Ectodermal cell (in vitro differentiated cells): ENCODE measurements at regions not wholly inside any gene's neighbourhood (a gene's known extent, or its start where the extent isn't known, plus 50 kb on each side); places are given as distances from the start of the nearest gene placed in this dataset.

Source experiments
- H3K27ac ChIP-seq: 2 replicates; pipeline ENCODE4 v1.7.0; 2013; ENCODE audit warnings: mild to moderate bottlenecking, low read depth, low read length; ENCODE audit not compliant: insufficient read depth, poor library complexity, severe bottlenecking
- H3K27me3 ChIP-seq: 2 replicates; pipeline ENCODE4 v1.7.0; 2013; ENCODE audit warnings: mild to moderate bottlenecking, low read length; ENCODE audit not compliant: insufficient read depth, control insufficient read depth, poor library complexity, severe bottlenecking
- H3K36me3 ChIP-seq: one replicate; pipeline ENCODE4 v1.7.0; 2013; ENCODE audit warnings: low read length; ENCODE audit not compliant: control insufficient read depth, insufficient read depth
- H3K4me1 ChIP-seq: one replicate; pipeline ENCODE4 v1.7.0; 2013; ENCODE audit warnings: low read length; ENCODE audit not compliant: control insufficient read depth, insufficient read depth
- H3K4me3 ChIP-seq: 2 replicates; pipeline ENCODE4 v1.7.0; 2013; ENCODE audit warnings: low read depth, low read length, control low read depth; ENCODE audit not compliant: insufficient read depth
- H3K9me3 ChIP-seq: 2 replicates; pipeline ENCODE4 v1.7.0; 2013; ENCODE audit warnings: mild to moderate bottlenecking, low read length, moderate library complexity; ENCODE audit not compliant: control insufficient read depth
- WGBS, 2 experiments: methylation state at CpG; one replicate each; pipeline ENCODE4 v1.1.7; 2013; ENCODE audit warnings: missing lambda C conversion rate in 2 of 2; 5-methylcytosine and 5-hydroxymethylcytosine counted together

GRCh38 chr7:81112731-81113130 lies 193.9 kb upstream of the SEMA3C start:
- WGBS, 2 experiments, result 67% methylated on average over 1 of the region's 1 CpG; no CpG with 5 or more reads in 1 of the 2 experiments

GRCh38 chr7:81111781-81112540 lies 193.1 kb upstream of the SEMA3C start:
- 93 to 97% methylated on average over 6 to 10 of the region's 11 CpGs for WGBS, 2 experiments
- no peaks in the 10 kb centered on the region for H3K4me1 ChIP-seq
- H3K27me3 ChIP-seq, result no peaks in the 10 kb centered on the region
- H3K27ac ChIP-seq, result no peak overlapping the region
- no peaks in the 10 kb centered on the region for H3K36me3 ChIP-seq
- no peak overlapping the region for H3K4me3 ChIP-seq
- no peaks in the 10 kb centered on the region for H3K9me3 ChIP-seq

More at GRCh38 chr7:81112731-81113130, 193.9 kb upstream of the SEMA3C start:
- no peak overlapping the region for H3K27ac ChIP-seq
- H3K27me3 ChIP-seq, result no peaks in the 10 kb centered on the region
- no peaks in the 10 kb centered on the region for H3K36me3 ChIP-seq
- H3K9me3 ChIP-seq, result no peaks in the 10 kb centered on the region
- no peaks in the 10 kb centered on the region for H3K4me1 ChIP-seq
- H3K4me3 ChIP-seq, result no peak overlapping the region

- Histone ChIP-seq H3K4me1 (no peaks in the 10 kb centered on the region), H3K27me3 (no peaks in the 10 kb centered on the region), H3K4me3 (no peak overlapping the region), H3K27ac (no peak overlapping the region), H3K9me3 (no peaks in the 10 kb centered on the region), H3K36me3 (no peaks in the 10 kb centered on the region)
- 90 to 94% methylated on average over 1 of the region's 1 CpG for WGBS, 2 experiments
These were observed 192.5 kb upstream of the SEMA3C start for GRCh38 chr7:81111358-81111757.

GRCh38 chr7:81110673-81111072 lies 191.8 kb upstream of the SEMA3C start:
- H3K27ac ChIP-seq, result no peak overlapping the region

GRCh38 chr7:81098213-81098612 lies 179.4 kb upstream of the SEMA3C start:
- Histone ChIP-seq H3K36me3 (no peaks in the 10 kb centered on the region), H3K4me1 (no peaks in the 10 kb centered on the region), H3K27ac (no peak overlapping the region), H3K4me3 (no peak overlapping the region), H3K9me3 (no peaks in the 10 kb centered on the region), H3K27me3 (no peaks in the 10 kb centered on the region)
- WGBS, 2 experiments, result 100% methylated on average over 2 of the region's 3 CpGs; no CpG with 5 or more reads in 1 of the 2 experiments

More at GRCh38 chr7:81110673-81111072, 191.8 kb upstream of the SEMA3C start:
- H3K9me3 ChIP-seq, result no peaks in the 10 kb centered on the region
- no peaks in the 10 kb centered on the region for H3K4me1 ChIP-seq
- H3K36me3 ChIP-seq, result no peaks in the 10 kb centered on the region
- WGBS, 2 experiments, result 93 to 94% methylated on average over 2 of the region's 2 CpGs
- no peak overlapping the region for H3K4me3 ChIP-seq
- H3K27me3 ChIP-seq, result no peaks in the 10 kb centered on the region

GRCh38 chr7:81094952-81095351 lies 176.1 kb upstream of the SEMA3C start:
- Histone ChIP-seq H3K36me3 (no peaks in the 10 kb centered on the region), H3K27me3 (no peaks in the 10 kb centered on the region), H3K4me3 (no peak overlapping the region), H3K4me1 (no peaks in the 10 kb centered on the region), H3K27ac (no peak overlapping the region), H3K9me3 (no peaks in the 10 kb centered on the region)
- 97 to 100% methylated on average over 3 of the region's 3 CpGs for WGBS, 2 experiments

GRCh38 chr7:81081616-81082015 lies 162.8 kb upstream of the SEMA3C start:
- Histone ChIP-seq H3K4me1 (no peaks in the 10 kb centered on the region), H3K27me3 (no peaks in the 10 kb centered on the region), H3K36me3 (no peaks in the 10 kb centered on the region), H3K9me3 (no peaks in the 10 kb centered on the region), H3K27ac (no peak overlapping the region), H3K4me3 (no peak overlapping the region)

- no peaks in the 10 kb centered on the region for H3K36me3 ChIP-seq
- no peaks in the 10 kb centered on the region for H3K27me3 ChIP-seq
- no peak overlapping the region for H3K27ac ChIP-seq
- 100% methylated on average over 1 of the region's 1 CpG; no CpG with 5 or more reads in 1 of the 2 experiments for WGBS, 2 experiments
- H3K4me3 ChIP-seq, result no peak overlapping the region
- no peaks in the 10 kb centered on the region for H3K4me1 ChIP-seq
- H3K9me3 ChIP-seq, result no peaks in the 10 kb centered on the region
These were observed 161.7 kb upstream of the SEMA3C start for GRCh38 chr7:81080553-81080952.

- Histone ChIP-seq H3K27ac (no peak overlapping the region), H3K27me3 (no peaks in the 10 kb centered on the region), H3K4me3 (no peak overlapping the region), H3K36me3 (no peaks in the 10 kb centered on the region), H3K9me3 (no peaks in the 10 kb centered on the region), H3K4me1 (no peaks in the 10 kb centered on the region)
- 100% methylated on average over 1 of the region's 1 CpG for WGBS, 2 experiments
These were observed 160.9 kb upstream of the SEMA3C start for GRCh38 chr7:81079746-81080145.

- H3K9me3 ChIP-seq, result no peaks in the 10 kb centered on the region
- no peaks in the 10 kb centered on the region for H3K27me3 ChIP-seq
- H3K4me1 ChIP-seq, result no peaks in the 10 kb centered on the region
- H3K36me3 ChIP-seq, result no peaks in the 10 kb centered on the region
- no peak overlapping the region for H3K4me3 ChIP-seq
- 95 to 100% methylated on average over 2 of the region's 2 CpGs for WGBS, 2 experiments
- H3K27ac ChIP-seq, result no peak overlapping the region
These were observed 156.3 kb upstream of the SEMA3C start for GRCh38 chr7:81075150-81075549.
